C4-2B (cell line): ENCODE measurements at regions not wholly inside any gene's neighbourhood (a gene's known extent, or its start where the extent isn't known, plus 50 kb on each side); places are given as distances from the start of the nearest gene placed in this dataset.

Experiments
- ZFX ChIP-seq: fragments of 450-650 bp; IDR thresholded peaks from 2 replicates; pipeline ENCODE4 v1.6.1; 2017
- TF ChIP-seq, protein P1 (sequence below): fragments of 450-650 bp; conservative IDR thresholded peaks from 2 replicates; pipeline ENCODE4 v1.5.1; 2017; ENCODE audit warnings: mild to moderate bottlenecking

DNA sequence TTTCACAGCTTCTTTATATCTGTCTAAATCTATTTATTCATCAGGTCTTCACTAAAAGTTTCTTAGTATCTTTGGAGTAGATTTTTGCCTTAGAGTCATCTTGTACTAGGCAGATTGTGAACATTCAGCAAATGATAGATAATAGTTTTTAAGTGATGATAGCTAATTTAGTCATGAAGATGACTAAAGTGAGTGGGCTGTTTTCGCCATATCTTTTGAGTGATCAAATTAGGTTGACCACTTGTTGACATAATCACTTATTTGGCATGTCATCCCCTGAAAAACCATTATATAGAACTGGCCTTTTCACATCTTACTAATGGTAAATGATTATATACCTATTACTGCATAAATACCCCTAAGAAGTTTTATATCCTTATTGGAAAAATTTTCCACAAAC lies 999.2 kb downstream of the PCDH17 start:
- TF ChIP-seq, protein P1, sequence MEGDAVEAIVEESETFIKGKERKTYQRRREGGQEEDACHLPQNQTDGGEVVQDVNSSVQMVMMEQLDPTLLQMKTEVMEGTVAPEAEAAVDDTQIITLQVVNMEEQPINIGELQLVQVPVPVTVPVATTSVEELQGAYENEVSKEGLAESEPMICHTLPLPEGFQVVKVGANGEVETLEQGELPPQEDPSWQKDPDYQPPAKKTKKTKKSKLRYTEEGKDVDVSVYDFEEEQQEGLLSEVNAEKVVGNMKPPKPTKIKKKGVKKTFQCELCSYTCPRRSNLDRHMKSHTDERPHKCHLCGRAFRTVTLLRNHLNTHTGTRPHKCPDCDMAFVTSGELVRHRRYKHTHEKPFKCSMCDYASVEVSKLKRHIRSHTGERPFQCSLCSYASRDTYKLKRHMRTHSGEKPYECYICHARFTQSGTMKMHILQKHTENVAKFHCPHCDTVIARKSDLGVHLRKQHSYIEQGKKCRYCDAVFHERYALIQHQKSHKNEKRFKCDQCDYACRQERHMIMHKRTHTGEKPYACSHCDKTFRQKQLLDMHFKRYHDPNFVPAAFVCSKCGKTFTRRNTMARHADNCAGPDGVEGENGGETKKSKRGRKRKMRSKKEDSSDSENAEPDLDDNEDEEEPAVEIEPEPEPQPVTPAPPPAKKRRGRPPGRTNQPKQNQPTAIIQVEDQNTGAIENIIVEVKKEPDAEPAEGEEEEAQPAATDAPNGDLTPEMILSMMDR: no peak
- no peak for TF ChIP-seq ZFX
